Neural cell (in vitro differentiated cells): ENCODE measurements at regions not wholly inside any gene's neighbourhood (a gene's known extent, or its start where the extent isn't known, plus 50 kb on each side); places are given as distances from the start of the nearest gene placed in this dataset.

Source experiments
- H2AFZ ChIP-seq: fragments of 200-600, 300-800 bp; sonication (generic), shearing (Covaris generic); 2 replicates; pipeline ENCODE4 v1.6.0; 2014; ENCODE audit warnings: low read depth, mild to moderate bottlenecking, antibody characterized with exemption, low read length, moderate library complexity
- H3F3A ChIP-seq: fragments of 200-600 bp; shearing (Covaris generic); 2 replicates; pipeline ENCODE4 v1.6.1; 2016; ENCODE audit warnings: mild to moderate bottlenecking, moderate library complexity, mixed read lengths, antibody characterized with exemption, low read length; ENCODE audit not compliant: insufficient read depth, poor library complexity, severe bottlenecking
- H3K27ac ChIP-seq: fragments of 200-600, 300-800 bp; sonication (generic), shearing (Covaris generic); 2 replicates; pipeline ENCODE4 v1.5.1; 2014; ENCODE audit warnings: mild to moderate bottlenecking, low read length, moderate library complexity
- H3K27me3 ChIP-seq: fragments of 300-800, 200-600 bp; sonication (generic), shearing (Covaris generic); 2 replicates; pipeline ENCODE4 v1.6.0; 2014; ENCODE audit warnings: mild to moderate bottlenecking, low read depth, low read length, moderate library complexity; ENCODE audit not compliant: insufficient read depth
- H3K36me3 ChIP-seq: fragments of 300-800, 200-600 bp; sonication (generic), shearing (Covaris generic); 2 replicates; pipeline ENCODE4 v1.5.1; 2014; ENCODE audit warnings: mild to moderate bottlenecking, antibody characterized with exemption, low read length, moderate library complexity; ENCODE audit not compliant: insufficient read depth
- H3K4me2 ChIP-seq: fragments of 300-800, 200-600 bp; sonication (generic), shearing (Covaris generic); 2 replicates; pipeline ENCODE4 v1.6.0; 2014; ENCODE audit warnings: mild to moderate bottlenecking, low read length
- H3K4me3 ChIP-seq: fragments of 300-800, 200-600 bp; sonication (generic), shearing (Covaris generic); 2 replicates; pipeline ENCODE4 v1.5.1; 2014; ENCODE audit warnings: mild to moderate bottlenecking, low read length, moderate library complexity
- H3K79me2 ChIP-seq: fragments of 200-600 bp; shearing (Covaris generic); replicated peaks from 2 replicates; pipeline ENCODE4 v1.6.0; 2014; ENCODE audit warnings: mild to moderate bottlenecking, low read length, moderate library complexity; ENCODE audit not compliant: insufficient read depth
- H3K9ac ChIP-seq: fragments of 300-800, 200-600 bp; sonication (generic), shearing (Covaris generic); 2 replicates; pipeline ENCODE4 v1.6.1; 2016; ENCODE audit warnings: mild to moderate bottlenecking, low read length, mixed read lengths
- H3K9me2 ChIP-seq: fragments of 200-600 bp; shearing (Covaris generic); 2 replicates; pipeline ENCODE4 v1.6.1; 2016; ENCODE audit warnings: mild to moderate bottlenecking, low read length, mixed read lengths; ENCODE audit not compliant: insufficient read depth
- H3K9me3 ChIP-seq: fragments of 200-600, 300-800 bp; sonication (generic), shearing (Covaris generic); 2 replicates; pipeline ENCODE4 v1.6.1; 2016; ENCODE audit warnings: mild to moderate bottlenecking, mixed run types, low read length, moderate library complexity, mixed read lengths
- H4K20me1 ChIP-seq: fragments of 200-600 bp; shearing (Covaris generic); 2 replicates; pipeline ENCODE4 v1.6.1; 2016; ENCODE audit warnings: mild to moderate bottlenecking, mixed run types; ENCODE audit not compliant: insufficient read depth
- CTCF ChIP-seq: fragments of 450-650 bp; IDR thresholded peaks from 2 replicates; pipeline ENCODE4 v1.5.1; 2014; ENCODE audit warnings: antibody characterized with exemption, mild to moderate bottlenecking, moderate library complexity; ENCODE audit not compliant: poor library complexity, severe bottlenecking
- EP300 ChIP-seq: fragments of 450-650 bp; conservative IDR thresholded peaks from 2 replicates; pipeline ENCODE4 v1.6.1; 2014; ENCODE audit warnings: antibody characterized with exemption, mild to moderate bottlenecking, moderate library complexity; ENCODE audit not compliant: poor library complexity, severe bottlenecking
- EZH2 ChIP-seq: fragments of 200-600, 300-800 bp; shearing (Covaris generic), sonication (generic); IDR thresholded peaks from 2 replicates; pipeline ENCODE4 v1.6.1; 2014; ENCODE audit warnings: antibody characterized with exemption, low read length, borderline replicate concordance, mild to moderate bottlenecking; ENCODE audit not compliant: insufficient read depth, poor library complexity, severe bottlenecking
- MXI1 ChIP-seq: fragments of 450-650 bp; conservative IDR thresholded peaks from 2 replicates; pipeline ENCODE4 v1.6.1; 2014; ENCODE audit warnings: antibody characterized with exemption, mild to moderate bottlenecking; ENCODE audit not compliant: poor library complexity, severe bottlenecking
- POLR2AphosphoS5 ChIP-seq: IDR thresholded peaks from 2 replicates; pipeline ENCODE4 v1.6.1; 2012
- RAD21 ChIP-seq: fragments of 450-650 bp; conservative IDR thresholded peaks from 2 replicates; pipeline ENCODE4 v1.6.1; 2014; ENCODE audit warnings: antibody characterized with exemption, mild to moderate bottlenecking, moderate library complexity
- REST ChIP-seq: IDR thresholded peaks from 2 replicates; pipeline ENCODE4 v1.6.1; 2012; ENCODE audit warnings: borderline replicate concordance
- SMC3 ChIP-seq: fragments of 450-650 bp; conservative IDR thresholded peaks from 2 replicates; pipeline ENCODE4 v1.6.1; 2014; ENCODE audit warnings: antibody characterized with exemption, mild to moderate bottlenecking, moderate library complexity; ENCODE audit not compliant: poor library complexity
- TAF1 ChIP-seq: IDR thresholded peaks from 2 replicates; pipeline ENCODE4 v1.6.1; 2012; ENCODE audit warnings: low read depth

GRCh38 chr17:53627511-53627910 is 195.2 kb upstream of the KIF2B start:
- no peak overlapping the region for H3K4me2 ChIP-seq
- H3K79me2 ChIP-seq, result no peaks in the 10 kb centered on the region
- H3K27me3 ChIP-seq, result no peaks in the 10 kb centered on the region
- no peaks in the 10 kb centered on the region for H3K36me3 ChIP-seq
- no peak overlapping the region for H3K27ac ChIP-seq
- H3F3A ChIP-seq, result no peaks in the 10 kb centered on the region
- TF ChIP-seq RAD21 (no peak), REST (no peak), EP300 (no peak), CTCF (no peak), MXI1 (no peak), SMC3 (no peak), TAF1 (no peak), EZH2 (no peak), POLR2AphosphoS5 (no peak)
- H3K9me3 ChIP-seq, result no peaks in the 10 kb centered on the region
- H3K9me2 ChIP-seq, result no peaks in the 10 kb centered on the region
- no peaks in the 10 kb centered on the region for H4K20me1 ChIP-seq
- H3K9ac ChIP-seq, result no peak overlapping the region
- no peak overlapping the region for H3K4me3 ChIP-seq
- H2AFZ ChIP-seq, result no peak overlapping the region

- no peaks in the 10 kb centered on the region for H3K27me3 ChIP-seq
- no peak overlapping the region for H2AFZ ChIP-seq
- no peaks in the 10 kb centered on the region for H3K36me3 ChIP-seq
- no peaks in the 10 kb centered on the region for H4K20me1 ChIP-seq
- no peak overlapping the region for H3K4me3 ChIP-seq
- no peaks in the 10 kb centered on the region for H3K9me3 ChIP-seq
- H3K27ac ChIP-seq, result no peak overlapping the region
- H3K79me2 ChIP-seq, result no peaks in the 10 kb centered on the region
- no peak overlapping the region for H3K4me2 ChIP-seq
- H3K9me2 ChIP-seq, result no peaks in the 10 kb centered on the region
- no peaks in the 10 kb centered on the region for H3F3A ChIP-seq
- H3K9ac ChIP-seq, result no peak overlapping the region
- TF ChIP-seq EP300, result no peak
These were observed 196.4 kb upstream of the KIF2B start for GRCh38 chr17:53626286-53626685.

- H3K9me3 ChIP-seq, result no peaks in the 10 kb centered on the region
- no peaks in the 10 kb centered on the region for H3K27me3 ChIP-seq
- no peak overlapping the region for H3K27ac ChIP-seq
- H3K4me3 ChIP-seq, result no peak overlapping the region
- no peak overlapping the region for H3K9ac ChIP-seq
- no peaks in the 10 kb centered on the region for H3K9me2 ChIP-seq
- TF ChIP-seq REST (no peak), RAD21 (no peak), MXI1 (no peak), TAF1 (no peak), EZH2 (no peak), CTCF (no peak), SMC3 (no peak), EP300 (no peak), POLR2AphosphoS5 (no peak)
- H3F3A ChIP-seq, result no peaks in the 10 kb centered on the region
- H3K36me3 ChIP-seq, result no peaks in the 10 kb centered on the region
- H3K4me2 ChIP-seq, result no peak overlapping the region
- H4K20me1 ChIP-seq, result no peaks in the 10 kb centered on the region
- no peak overlapping the region for H2AFZ ChIP-seq
- H3K79me2 ChIP-seq, result no peaks in the 10 kb centered on the region
These were observed 203.7 kb upstream of the KIF2B start for GRCh38 chr17:53619025-53619424.
